DMS114 treated with DMSO at 0.1 percent for 48 hours (cell line): ENCODE measurements at regions not wholly inside any gene's neighbourhood (a gene's known extent, or its start where the extent isn't known, plus 50 kb on each side); places are given as distances from the start of the nearest gene placed in this dataset.

Source experiments
- DNase-seq: peaks from one replicate; lab custom pipeline; 2025; ENCODE audit not compliant: unreplicated experiment; lab: John Stamatoyannopoulos, UW

DNA sequence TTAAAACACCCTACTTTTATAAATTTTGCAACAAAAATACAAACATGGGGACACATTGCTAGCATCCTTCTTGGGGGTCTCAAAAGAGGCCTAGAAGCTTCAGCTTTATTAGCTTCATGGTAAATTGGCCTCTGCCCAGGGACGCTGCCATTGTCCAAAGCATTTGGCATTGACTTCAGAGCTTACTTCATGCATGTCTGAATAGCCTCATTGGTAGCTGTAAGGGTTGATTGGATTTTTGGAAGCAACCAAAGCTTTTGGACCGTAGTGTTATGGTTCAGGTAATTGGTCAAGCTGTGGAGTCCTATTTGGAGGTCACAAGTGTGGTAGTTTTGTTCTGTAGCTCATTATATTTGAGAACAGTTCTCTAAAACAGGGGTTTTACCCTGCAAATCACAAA, 411.7 kb upstream of the SLC24A2 start:
- DNase-seq = no peak

- no peak for DNase-seq
Observed at GRCh38 chr9:20199111-20199510, 410.3 kb upstream of the SLC24A2 start.

GRCh38 chr9:20197976-20198685, 409.3 kb upstream of the SLC24A2 start:
- no peak for DNase-seq

DNA sequence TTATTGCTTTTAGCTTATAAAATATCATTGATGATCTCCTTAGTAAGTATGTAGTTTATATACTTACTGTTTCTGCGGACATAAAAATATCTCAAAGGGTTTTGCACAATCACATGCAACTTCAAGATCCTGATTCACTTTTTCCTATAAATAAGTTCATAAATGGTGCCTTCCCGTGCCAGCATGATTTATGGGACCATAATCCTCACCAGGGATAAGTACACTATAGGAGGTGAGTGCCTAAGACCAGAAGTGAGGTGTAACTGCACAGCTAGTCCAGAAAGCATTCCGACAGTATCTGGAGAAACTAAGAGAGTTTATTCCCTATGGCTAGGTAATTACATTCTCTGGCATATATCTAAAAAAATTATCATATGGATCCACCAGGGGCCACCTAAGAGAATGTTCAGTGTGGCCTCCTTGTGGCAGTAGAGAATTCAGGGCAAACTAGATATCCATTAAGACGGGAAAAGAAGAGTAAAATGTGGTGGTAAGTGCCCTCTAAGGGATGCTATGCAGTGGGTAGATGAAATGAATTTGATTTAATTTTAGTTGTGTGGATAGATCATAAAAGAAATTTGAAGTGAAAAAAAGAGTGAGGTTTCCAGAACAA, 402.5 kb upstream of the SLC24A2 start:
- no peak for DNase-seq

DNA sequence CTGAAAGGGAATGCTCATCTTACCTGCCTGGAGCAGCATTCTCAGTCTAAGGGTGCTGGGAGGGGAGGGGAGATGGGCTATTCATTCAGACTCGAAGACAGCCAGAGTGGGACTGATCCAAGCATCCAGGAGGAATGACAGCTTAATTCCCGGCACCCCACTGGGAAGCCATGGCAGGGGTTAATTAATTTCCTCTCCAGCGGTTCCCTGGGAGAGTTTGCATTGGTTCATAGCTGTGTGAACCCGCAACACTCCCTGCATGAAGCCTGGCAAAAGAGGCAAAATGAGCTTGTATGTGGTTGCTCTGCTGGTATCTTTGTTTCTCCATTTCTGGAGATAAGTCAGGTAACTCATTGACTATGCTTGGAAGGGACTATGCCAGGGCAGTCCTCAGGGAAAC, 401.0 kb upstream of the SLC24A2 start:
- no peak for DNase-seq

GRCh38 chr9:20188616-20189369, 400.0 kb upstream of the SLC24A2 start:
- DNase-seq = no peak

- no peak for DNase-seq
Observed at GRCh38 chr9:20187318-20187717, 398.5 kb upstream of the SLC24A2 start.

- DNase-seq = no peak
Observed at GRCh38 chr9:20186823-20187222, 398.0 kb upstream of the SLC24A2 start.

DNA sequence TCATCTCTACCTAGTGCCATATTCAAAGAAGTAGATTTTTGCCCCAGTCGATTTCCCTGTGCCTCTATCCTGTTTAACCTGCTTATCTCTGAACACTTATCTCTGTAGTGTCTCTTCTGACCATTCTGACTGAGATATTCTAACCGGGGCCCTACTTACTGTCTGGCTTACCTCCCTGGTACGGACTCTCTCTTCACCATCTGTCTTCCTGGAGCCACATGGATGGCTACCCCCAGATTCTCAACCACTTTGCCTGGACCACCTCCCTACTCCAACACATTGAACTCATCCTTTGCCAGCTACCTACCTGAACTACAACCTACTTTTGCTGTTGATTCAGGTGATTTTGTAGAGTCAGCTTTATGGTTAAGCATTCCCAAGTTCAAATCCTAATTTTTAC, 397.4 kb upstream of the SLC24A2 start:
- DNase-seq = no peak

GRCh38 chr9:20184541-20184940, 395.7 kb upstream of the SLC24A2 start:
- no peak for DNase-seq

DNA sequence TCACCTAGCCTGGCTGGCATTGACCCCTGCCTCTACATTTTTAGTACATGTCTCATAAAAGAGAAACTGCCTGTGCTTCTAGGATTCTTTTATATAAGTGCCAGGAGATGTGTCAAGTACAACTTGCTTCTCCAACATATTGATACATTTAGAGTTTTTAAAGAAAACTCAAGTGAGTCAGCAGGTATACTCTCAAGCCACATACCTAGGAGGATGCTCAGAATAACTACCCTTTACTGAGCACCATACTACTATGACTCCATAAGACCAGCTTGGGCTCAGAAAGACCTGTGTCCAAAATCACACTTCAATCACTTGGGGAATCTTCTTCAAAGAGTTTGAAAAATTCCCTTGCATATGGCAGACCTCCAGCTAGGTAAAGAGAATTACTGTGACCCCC, 389.8 kb upstream of the SLC24A2 start:
- DNase-seq = no peak

- DNase-seq = no peak
Observed at GRCh38 chr9:20178197-20178596, 389.4 kb upstream of the SLC24A2 start.

- DNase-seq = no peak
Observed at GRCh38 chr9:20170122-20170521, 381.3 kb upstream of the SLC24A2 start.

GRCh38 chr9:20152151-20152725, 363.4 kb upstream of the SLC24A2 start:
- no peak for DNase-seq

DNA sequence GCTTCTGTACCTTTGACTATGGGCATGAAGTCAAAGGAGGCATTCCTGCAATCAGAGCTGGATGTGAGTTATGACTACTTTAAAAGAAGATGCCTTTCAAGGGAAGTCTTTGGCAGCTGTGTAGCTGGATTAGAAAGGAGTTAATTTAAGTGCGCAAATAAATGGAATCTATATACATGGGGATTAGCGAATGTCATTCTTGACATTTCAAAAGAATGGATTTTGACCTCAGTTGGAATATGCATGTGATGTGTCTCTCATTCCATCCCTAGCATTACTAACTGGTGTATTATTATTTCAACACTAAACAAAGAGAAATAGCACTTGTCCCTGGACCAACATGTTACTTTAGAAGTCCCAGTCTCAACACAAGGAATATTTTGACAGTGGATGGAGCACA, 359.6 kb upstream of the SLC24A2 start:
- no peak for DNase-seq

GRCh38 chr9:20144197-20144596, 355.4 kb upstream of the SLC24A2 start:
- DNase-seq = no peak

- DNase-seq = no peak
Observed at GRCh38 chr9:20139763-20140290, 351.0 kb upstream of the SLC24A2 start.

GRCh38 chr9:20138841-20139240, 350.0 kb upstream of the SLC24A2 start:
- DNase-seq = no peak

- no peak for DNase-seq
Observed at GRCh38 chr9:20138116-20138515, 349.3 kb upstream of the SLC24A2 start.

DNA sequence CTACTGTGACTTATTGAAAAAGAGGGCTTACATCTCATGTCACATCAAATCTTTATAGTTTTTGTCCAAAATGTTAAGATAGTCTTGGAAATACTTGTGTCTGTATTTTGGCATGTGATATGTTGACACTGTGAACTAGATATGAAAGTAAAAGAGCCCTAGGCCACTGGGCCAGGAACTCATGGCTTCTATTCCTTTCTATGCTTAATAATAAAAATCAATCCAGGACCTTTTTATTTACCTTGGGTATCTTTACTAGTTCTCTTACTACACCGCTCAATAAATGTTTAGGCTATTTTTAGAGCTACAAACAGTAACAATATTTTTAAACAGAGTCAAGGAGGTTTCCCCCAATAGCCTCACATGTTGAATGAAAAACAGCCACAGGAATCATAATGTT, 348.6 kb upstream of the SLC24A2 start:
- no peak for DNase-seq

DNA sequence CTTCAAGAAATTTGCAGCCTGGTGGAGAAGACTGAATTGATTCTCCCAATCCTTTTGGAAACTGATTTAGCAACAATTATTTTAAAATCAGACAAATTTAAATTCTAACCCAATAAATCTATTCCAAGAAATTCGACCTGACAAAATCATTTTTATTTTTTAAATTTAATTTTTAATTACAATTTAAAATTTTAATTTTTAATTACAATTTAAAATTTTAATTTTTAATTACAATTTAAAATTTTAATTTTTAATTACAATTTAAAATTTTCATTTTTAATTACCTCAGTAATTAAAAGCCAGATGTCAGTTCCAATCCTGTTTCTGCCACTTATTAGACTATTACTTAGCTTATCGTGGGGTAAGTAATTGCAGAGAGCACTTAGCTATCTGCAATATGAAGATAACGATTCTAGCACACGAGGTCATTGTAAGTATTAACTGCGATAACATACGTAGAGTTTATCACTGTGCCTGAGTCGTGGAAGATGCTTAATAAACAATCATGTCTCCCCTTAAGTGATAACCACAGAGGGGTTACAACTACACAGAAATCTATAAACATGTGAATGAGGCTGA, 346.4 kb upstream of the SLC24A2 start:
- no peak for DNase-seq
